SU-DHL-6 (cell line): ENCODE measurements at regions not wholly inside any gene's neighbourhood (a gene's known extent, or its start where the extent isn't known, plus 50 kb on each side); places are given as distances from the start of the nearest gene placed in this dataset.

Experiments
- EZH2phosphoT487 ChIP-seq: fragments of 200-600 bp; sonication (generic), shearing (Covaris generic); conservative IDR thresholded peaks from 2 replicates; pipeline ENCODE4 v1.6.1; 2018; ENCODE audit warnings: mild to moderate bottlenecking, antibody characterized with exemption, low read length, moderate library complexity, mixed read lengths
- TF ChIP-seq, protein P1 (sequence below): fragments of 200-600 bp; sonication (generic); IDR thresholded peaks from one replicate; pipeline ENCODE4 v1.5.1; 2017; ENCODE audit warnings: antibody characterized with exemption, mild to moderate bottlenecking, low read length, moderate library complexity; ENCODE audit not compliant: insufficient read depth, poor library complexity, severe bottlenecking

GRCh38 chr5:152184266-152184665 lies 220.8 kb downstream of the NMUR2 start:
- TF ChIP-seq, protein P1, sequence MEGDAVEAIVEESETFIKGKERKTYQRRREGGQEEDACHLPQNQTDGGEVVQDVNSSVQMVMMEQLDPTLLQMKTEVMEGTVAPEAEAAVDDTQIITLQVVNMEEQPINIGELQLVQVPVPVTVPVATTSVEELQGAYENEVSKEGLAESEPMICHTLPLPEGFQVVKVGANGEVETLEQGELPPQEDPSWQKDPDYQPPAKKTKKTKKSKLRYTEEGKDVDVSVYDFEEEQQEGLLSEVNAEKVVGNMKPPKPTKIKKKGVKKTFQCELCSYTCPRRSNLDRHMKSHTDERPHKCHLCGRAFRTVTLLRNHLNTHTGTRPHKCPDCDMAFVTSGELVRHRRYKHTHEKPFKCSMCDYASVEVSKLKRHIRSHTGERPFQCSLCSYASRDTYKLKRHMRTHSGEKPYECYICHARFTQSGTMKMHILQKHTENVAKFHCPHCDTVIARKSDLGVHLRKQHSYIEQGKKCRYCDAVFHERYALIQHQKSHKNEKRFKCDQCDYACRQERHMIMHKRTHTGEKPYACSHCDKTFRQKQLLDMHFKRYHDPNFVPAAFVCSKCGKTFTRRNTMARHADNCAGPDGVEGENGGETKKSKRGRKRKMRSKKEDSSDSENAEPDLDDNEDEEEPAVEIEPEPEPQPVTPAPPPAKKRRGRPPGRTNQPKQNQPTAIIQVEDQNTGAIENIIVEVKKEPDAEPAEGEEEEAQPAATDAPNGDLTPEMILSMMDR = no peak
- no peak for TF ChIP-seq EZH2phosphoT487
